ENCODE measurements at regions not wholly inside any gene's neighbourhood (a gene's known extent, or its start where the extent isn't known, plus 50 kb on each side); places are given as distances from the start of the nearest gene placed in this dataset.

DNA sequence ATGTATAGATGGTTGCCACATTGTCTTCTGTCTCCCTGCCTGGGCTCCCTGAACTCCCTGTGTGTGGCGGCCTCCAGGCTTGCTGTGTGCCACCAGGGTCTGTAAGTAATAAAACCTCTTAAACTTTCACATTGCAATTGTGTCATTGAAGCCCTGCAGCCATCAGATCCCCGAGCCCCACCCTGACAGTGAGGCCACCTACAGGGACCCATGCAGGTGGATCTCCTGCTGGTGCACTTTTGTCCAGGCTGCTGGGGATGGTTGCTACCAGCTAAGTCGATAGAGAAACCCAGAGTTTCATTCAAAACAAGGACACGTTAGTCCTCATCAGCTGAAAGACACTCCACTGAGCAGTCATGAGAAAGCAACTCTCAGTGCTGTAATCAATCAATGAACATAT is 133.6 kb upstream of the PRICKLE2 start:
- in situ Hi-C loops (cut with MboI; ENCODE audit: low sequenced_read_pairs, unreplicated experiment), result no loop called here

GRCh38 chr3:64358176-64358575 is 132.9 kb upstream of the PRICKLE2 start:
- TF ChIP-seq, protein P1, sequence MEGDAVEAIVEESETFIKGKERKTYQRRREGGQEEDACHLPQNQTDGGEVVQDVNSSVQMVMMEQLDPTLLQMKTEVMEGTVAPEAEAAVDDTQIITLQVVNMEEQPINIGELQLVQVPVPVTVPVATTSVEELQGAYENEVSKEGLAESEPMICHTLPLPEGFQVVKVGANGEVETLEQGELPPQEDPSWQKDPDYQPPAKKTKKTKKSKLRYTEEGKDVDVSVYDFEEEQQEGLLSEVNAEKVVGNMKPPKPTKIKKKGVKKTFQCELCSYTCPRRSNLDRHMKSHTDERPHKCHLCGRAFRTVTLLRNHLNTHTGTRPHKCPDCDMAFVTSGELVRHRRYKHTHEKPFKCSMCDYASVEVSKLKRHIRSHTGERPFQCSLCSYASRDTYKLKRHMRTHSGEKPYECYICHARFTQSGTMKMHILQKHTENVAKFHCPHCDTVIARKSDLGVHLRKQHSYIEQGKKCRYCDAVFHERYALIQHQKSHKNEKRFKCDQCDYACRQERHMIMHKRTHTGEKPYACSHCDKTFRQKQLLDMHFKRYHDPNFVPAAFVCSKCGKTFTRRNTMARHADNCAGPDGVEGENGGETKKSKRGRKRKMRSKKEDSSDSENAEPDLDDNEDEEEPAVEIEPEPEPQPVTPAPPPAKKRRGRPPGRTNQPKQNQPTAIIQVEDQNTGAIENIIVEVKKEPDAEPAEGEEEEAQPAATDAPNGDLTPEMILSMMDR (IDR thresholded peaks at IDR 0.05; ENCODE audit: borderline replicate concordance, control extremely low read depth, extremely low read depth, insufficient read depth, missing control alignments), result no peak
- DNase-seq (ENCODE audit: low spot score), result no peak
- in situ Hi-C loops (cut with MboI; ENCODE audit: low sequenced_read_pairs, unreplicated experiment), result no loop called here

More for the DNA sequence above, 133.6 kb upstream of the PRICKLE2 start:
- TF ChIP-seq, protein P1 (IDR thresholded peaks at IDR 0.05; ENCODE audit: borderline replicate concordance, control extremely low read depth, extremely low read depth, insufficient read depth, missing control alignments), result no peak
- DNase-seq (ENCODE audit: low spot score), result no peak

GRCh38 chr3:64357481-64357880 is 132.2 kb upstream of the PRICKLE2 start:
- in situ Hi-C loops (cut with MboI; ENCODE audit: low sequenced_read_pairs, unreplicated experiment), result no loop called here
- TF ChIP-seq, protein P1 (IDR thresholded peaks at IDR 0.05; ENCODE audit: borderline replicate concordance, control extremely low read depth, extremely low read depth, insufficient read depth, missing control alignments), result no peak
- DNase-seq (ENCODE audit: low spot score), result no peak

- in situ Hi-C loops (cut with MboI; ENCODE audit: low sequenced_read_pairs, unreplicated experiment), result no loop called here
- no peak for DNase-seq (ENCODE audit: low spot score)
- TF ChIP-seq, protein P1 (IDR thresholded peaks at IDR 0.05; ENCODE audit: borderline replicate concordance, control extremely low read depth, extremely low read depth, insufficient read depth, missing control alignments), result no peak
Observed at GRCh38 chr3:64355401-64355807, 130.1 kb upstream of the PRICKLE2 start.

- TF ChIP-seq, protein P1 (IDR thresholded peaks at IDR 0.05; ENCODE audit: borderline replicate concordance, control extremely low read depth, extremely low read depth, insufficient read depth, missing control alignments), result no peak
- in situ Hi-C loops (cut with MboI; ENCODE audit: low sequenced_read_pairs, unreplicated experiment), result no loop called here
- DNase-seq (ENCODE audit: low spot score), result no peak
Observed at GRCh38 chr3:64354956-64355355, 129.7 kb upstream of the PRICKLE2 start.

DNA sequence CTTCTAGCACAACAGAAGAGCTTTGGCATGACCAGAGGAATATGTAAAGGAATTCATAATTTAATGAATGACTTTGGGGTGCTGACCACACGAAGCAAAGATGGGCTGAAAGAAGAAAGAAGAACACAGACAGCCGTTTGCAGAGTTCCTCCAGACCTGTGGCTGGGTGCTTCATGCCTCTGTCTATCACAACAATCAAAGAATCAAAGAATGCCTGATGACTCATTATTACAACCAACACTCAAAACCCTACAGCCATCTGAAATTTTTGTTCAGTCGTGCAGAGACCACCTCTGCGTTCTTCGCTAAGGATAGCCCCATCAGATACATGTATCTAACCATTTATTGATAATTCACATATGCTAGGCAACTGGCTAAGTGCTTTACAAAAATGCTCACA is 129.0 kb upstream of the PRICKLE2 start:
- in situ Hi-C loops (cut with MboI; ENCODE audit: low sequenced_read_pairs, unreplicated experiment), result no loop called here
- TF ChIP-seq, protein P1 (IDR thresholded peaks at IDR 0.05; ENCODE audit: borderline replicate concordance, control extremely low read depth, extremely low read depth, insufficient read depth, missing control alignments), result no peak

DNA sequence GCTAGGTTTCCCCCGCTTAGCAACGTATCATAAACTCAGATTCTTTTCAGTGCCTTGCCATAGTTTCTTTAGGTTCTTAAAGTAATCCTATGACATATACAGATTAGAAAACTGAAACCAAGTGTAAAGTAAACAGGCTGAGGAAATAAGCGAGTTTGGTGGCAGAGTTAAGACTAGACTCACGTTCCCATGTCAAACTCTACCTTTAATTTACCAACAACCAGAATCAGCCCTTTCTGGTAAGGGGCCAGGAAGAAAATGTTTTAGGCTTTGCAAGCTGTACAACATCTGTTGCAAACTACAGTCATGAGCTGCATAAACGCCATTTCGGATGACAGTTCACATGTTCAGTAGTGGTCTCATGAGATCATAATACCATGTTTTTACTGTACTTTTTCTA is 128.0 kb upstream of the PRICKLE2 start:
- TF ChIP-seq, protein P1 (IDR thresholded peaks at IDR 0.05; ENCODE audit: borderline replicate concordance, control extremely low read depth, extremely low read depth, insufficient read depth, missing control alignments), result no peak
- DNase-seq (ENCODE audit: low spot score), result no peak
- in situ Hi-C loops (cut with MboI; ENCODE audit: low sequenced_read_pairs, unreplicated experiment), result no loop called here

More for the DNA sequence above, 129.0 kb upstream of the PRICKLE2 start:
- no peak for DNase-seq (ENCODE audit: low spot score)

Measured in GM13976 (cell line).